K562 (cell line): ENCODE measurements at regions not wholly inside any gene's neighbourhood (a gene's known extent, or its start where the extent isn't known, plus 50 kb on each side); places are given as distances from the start of the nearest gene placed in this dataset.

Experiments used
- ATAC-seq: fragments of 200-7000 bp; cut with Tn5 transposase; 3 replicates; pipeline ENCODE4 v1.9.1; 2020; ENCODE audit warnings: moderate library complexity
- BruUV-seq: library from RNA; stranded (reverse); fragments of 400-500 nt; replicated peaks from 2 replicates; lab custom pipeline; 2021; lab: Mats Ljungman, UMichigan
- CTCF ChIA-PET: fragments of 300-600 bp; formaldehyde crosslinking; extraction: SDS; loops from one replicate; lab custom pipeline; 2021; ENCODE audit warnings: low intra/inter-chr PET ratio; lab: Yijun Ruan, JAX
- POLR2A ChIA-PET: fragments of 300-600, 350-650 bp; sonication (Branson Sonifier 250); formaldehyde crosslinking; extraction: SDS; loops from one replicate; lab custom pipeline; 2021; ENCODE audit warnings: antibody characterized with exemption, inconsistent platforms; lab: Yijun Ruan, JAX
- DNase-seq, 4 experiments: peaks; one replicate each; pipeline versions ENCODE4 v3.0.0 to v3.0.0-alpha.2; 2011 to 2018; ENCODE audit warnings: low spot score in 3 of 4, mixed read lengths in 3 of 4; ENCODE audit errors: extremely low read depth in 1 of 4
- FAIRE-seq: peaks from 2 replicates; lab custom pipeline; 2011; peaks lifted over from hg19 to GRCh38; lab: Jason Lieb, UNC
- H2AFZ ChIP-seq: 2 replicates; pipeline ENCODE4 v1.6.0; 2011; ENCODE audit warnings: low read depth, low read length, control low read depth, inconsistent platforms
- H3K27ac ChIP-seq: fragments of 200-600 bp; 3 replicates; pipeline ENCODE4 v1.8.0; 2011; ENCODE audit warnings: low read depth, mild to moderate bottlenecking, control low read depth, inconsistent platforms, low read length, moderate library complexity, mixed read lengths; ENCODE audit errors: extremely low read depth
- H3K27me3 ChIP-seq, 2 experiments: fragments of 300-600 bp in 1 of 2; 2 replicates in 1 of 2; 3 replicates in 1 of 2; pipeline versions ENCODE4 v1.6.0 to v1.8.0; 2011; ENCODE audit warnings: inconsistent platforms in 2 of 2, low read length in 2 of 2, mild to moderate bottlenecking in 1 of 2, mixed read lengths in 1 of 2, moderate library complexity in 1 of 2; ENCODE audit not compliant: control insufficient read depth in 2 of 2, insufficient read depth in 2 of 2
- H3K36me3 ChIP-seq: fragments of 300-600 bp; 3 replicates; pipeline ENCODE4 v1.8.0; 2011; ENCODE audit warnings: mild to moderate bottlenecking, low read length, inconsistent platforms; ENCODE audit not compliant: control insufficient read depth, insufficient read depth
- H3K4me1 ChIP-seq, 2 experiments: fragments of 200-600 bp in 1 of 2; replicated peaks in 1 of 2; 2 replicates in 1 of 2; 3 replicates in 1 of 2; pipeline versions ENCODE4 v1.5.1 to v1.8.0; 2011; ENCODE audit warnings: inconsistent platforms in 2 of 2, low read length in 2 of 2, mild to moderate bottlenecking in 1 of 2, mixed read lengths in 1 of 2, moderate library complexity in 1 of 2; ENCODE audit not compliant: control insufficient read depth in 2 of 2, insufficient read depth in 2 of 2
- H3K4me2 ChIP-seq: 2 replicates; pipeline ENCODE4 v1.6.1; 2011; ENCODE audit warnings: low read length, control low read depth, inconsistent platforms, mixed read lengths; ENCODE audit not compliant: insufficient read depth
- H3K4me3 ChIP-seq: fragments of 200-600 bp; sonication (generic), shearing (Covaris generic); 2 replicates; pipeline ENCODE4 v1.5.1; 2016; ENCODE audit warnings: control low read depth, inconsistent platforms
- H3K79me2 ChIP-seq: fragments of 200-600 bp; 3 replicates; pipeline ENCODE4 v1.8.0; 2011; ENCODE audit warnings: low read length, inconsistent platforms; ENCODE audit not compliant: control insufficient read depth, insufficient read depth
- H3K9ac ChIP-seq, 2 experiments: 2 replicates each; pipeline versions ENCODE4 v1.6.0 to v1.6.1; 2011; ENCODE audit warnings: low read depth in 2 of 2, low read length in 2 of 2, control low read depth in 1 of 2, inconsistent platforms in 1 of 2, mild to moderate bottlenecking in 1 of 2, mixed read lengths in 1 of 2; ENCODE audit not compliant: insufficient read depth in 1 of 2
- H3K9me1 ChIP-seq: one replicate; pipeline ENCODE4 v1.6.0; 2011; ENCODE audit warnings: inconsistent platforms, mild to moderate bottlenecking, low read length, moderate library complexity; ENCODE audit not compliant: control insufficient read depth, insufficient read depth
- H3K9me3 ChIP-seq: replicated peaks from 2 replicates; pipeline ENCODE4 v1.5.1; 2011; ENCODE audit warnings: low read depth, low read length, inconsistent platforms; ENCODE audit not compliant: control insufficient read depth, insufficient read depth
- H4K20me1 ChIP-seq: replicated peaks from 2 replicates; pipeline ENCODE4 v1.6.1; 2011; ENCODE audit warnings: low read length, inconsistent platforms, mixed read lengths; ENCODE audit not compliant: control insufficient read depth, insufficient read depth
- ESRRB ChIP-seq: fragments of 250-450 bp; sonication (Bioruptor Pico); IDR thresholded peaks from 2 replicates; pipeline ENCODE4 v1.5.0; 2020; ENCODE audit warnings: mild to moderate bottlenecking, moderate library complexity, borderline replicate concordance
- GATAD2B ChIP-seq: fragments of 450-650 bp; IDR thresholded peaks from 2 replicates; pipeline ENCODE4 v1.6.1; 2017; ENCODE audit warnings: mild to moderate bottlenecking, borderline replicate concordance
- MTA3 ChIP-seq: fragments of 450-650 bp; formaldehyde crosslinking; IDR thresholded peaks from 2 replicates; pipeline ENCODE4 v1.6.1; 2017; ENCODE audit warnings: mild to moderate bottlenecking, borderline replicate concordance
- NCOA2 ChIP-seq, 2 experiments: fragments of 450-650 bp; IDR thresholded peaks; 2 replicates each; pipeline ENCODE4 v1.6.1; 2018; ENCODE audit warnings: mild to moderate bottlenecking in 2 of 2, moderate library complexity in 1 of 2; ENCODE audit not compliant: partially characterized antibody in 2 of 2
- NCOR1 ChIP-seq: fragments of 450-650 bp; IDR thresholded peaks from 2 replicates; pipeline ENCODE4 v1.6.1; 2016; ENCODE audit warnings: mild to moderate bottlenecking, moderate library complexity
- RFX1 ChIP-seq: fragments of 450-650 bp; IDR thresholded peaks from 2 replicates; pipeline ENCODE4 v1.6.1; 2016; ENCODE audit warnings: mild to moderate bottlenecking, moderate library complexity
- SMARCA4 ChIP-seq: fragments of 450-650 bp; IDR thresholded peaks from 2 replicates; pipeline ENCODE4 v1.6.1; 2016
- TCFL5 ChIP-seq: fragments of 250-450 bp; sonication (Bioruptor Pico); conservative IDR thresholded peaks from 2 replicates; pipeline ENCODE4 v1.6.1; 2021; ENCODE audit warnings: mild to moderate bottlenecking, moderate library complexity, matching md5 sums
- ZFP1 ChIP-seq: fragments of 450-650 bp; formaldehyde crosslinking; IDR thresholded peaks from 2 replicates; pipeline ENCODE4 v1.4.0; 2020; ENCODE audit warnings: mild to moderate bottlenecking, mixed read lengths
- ZNF253 ChIP-seq: fragments of 250-450 bp; sonication (Bioruptor Pico); conservative IDR thresholded peaks from 2 replicates; pipeline ENCODE4 v1.6.1; 2021; ENCODE audit warnings: mild to moderate bottlenecking
- ZNF263 ChIP-seq: sonication (generic); formaldehyde crosslinking; IDR thresholded peaks from 2 replicates; pipeline ENCODE4 v1.8.0; 2022; ENCODE audit warnings: mild to moderate bottlenecking, missing genetic modification reagents, borderline replicate concordance
- ZZZ3 ChIP-seq: fragments of 450-650 bp; IDR thresholded peaks from 2 replicates; pipeline ENCODE4 v1.6.1; 2016; ENCODE audit warnings: antibody characterized with exemption, mild to moderate bottlenecking, moderate library complexity
- WGBS: fragments of 100-300 bp; shearing (Covaris generic); methylation state at CpG from one replicate; pipeline ENCODE4 v1.1.6; 2016; ENCODE audit warnings: low coverage, mixed read lengths; ENCODE audit not compliant: insufficient coverage; ENCODE audit errors: missing lambda C conversion rate; 5-methylcytosine and 5-hydroxymethylcytosine counted together
- in situ Hi-C: fragments of 300-500 bp; cut with MboI; formaldehyde crosslinking; loops from 4 replicates; pipeline ENCODE4 v1.15.0; 2018; ENCODE audit warnings: inconsistent platforms, mixed read lengths
- intact Hi-C: fragments of 100-400 bp; cut with micrococcal nuclease; formaldehyde crosslinking; loops from 2 replicates; pipeline ENCODE4 v1.14.2; 2022
- TF ChIP-seq, protein P1 (sequence below), 2 experiments: fragments of 200-800 bp in 1 of 2; sonication (Bioruptor generic) in 1 of 2; sonication (generic) in 1 of 2; formaldehyde crosslinking in 1 of 2; IDR thresholded peaks in 1 of 2; conservative IDR thresholded peaks in 1 of 2; 2 replicates each; pipeline versions ENCODE4 v1.5.0 to v1.6.1; 2016 to 2020; ENCODE audit warnings: missing compliant biosample characterization in 1 of 2, missing genetic modification characterization in 1 of 2, missing genetic modification reagents in 1 of 2
- TF ChIP-seq, protein P2 (sequence below): sonication (generic); formaldehyde crosslinking; IDR thresholded peaks from 2 replicates; pipeline ENCODE4 v1.8.1; 2023; ENCODE audit warnings: mild to moderate bottlenecking, missing genetic modification reagents

DNA sequence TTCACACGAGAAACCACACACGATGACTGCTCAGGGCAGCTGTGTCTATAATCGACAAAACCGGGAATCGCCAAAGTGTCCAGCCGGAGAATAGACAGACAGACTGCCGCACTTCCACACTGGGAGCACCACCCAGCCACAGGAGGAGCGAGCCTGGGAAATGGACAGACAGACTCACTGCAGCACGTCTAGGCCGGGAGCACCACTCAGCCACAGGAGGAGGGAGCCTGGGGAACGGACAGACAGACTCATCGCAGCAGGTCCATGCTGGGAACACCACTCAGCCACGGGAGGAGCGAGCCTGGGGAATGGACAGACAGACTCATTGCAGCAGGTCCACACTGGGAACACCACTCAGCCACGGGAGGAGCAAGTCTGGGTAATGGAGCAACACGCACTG lies 137.2 kb downstream of the BRD1 start:
- in situ Hi-C loops (no loop called here), intact Hi-C loops (no loop called here)
- Histone ChIP-seq H3K79me2 (no peaks in the 10 kb centered on the region), H3K9ac (no peak overlapping the region), H3K4me3 (no peak overlapping the region), H2AFZ (no peak overlapping the region), H3K27me3 (peaks cover 22 to 72% of the 10 kb centered on the region in 2 experiments; a peak in 4 of 5 replicates), H3K9me3 (no peaks in the 10 kb centered on the region; the same call in 1 of the 2 replicates), H4K20me1 (no peaks in the 10 kb centered on the region), H3K9me1 (no peaks in the 10 kb centered on the region), H3K36me3 (no peaks in the 10 kb centered on the region), H3K4me1 (peaks cover 0 to 5% of the 10 kb centered on the region in 2 experiments; a peak in 3 of 5 replicates), H3K4me2 (no peak overlapping the region), H3K27ac (no peak overlapping the region)
- POLR2A ChIA-PET: no interaction called here
- CTCF ChIA-PET: no interaction called here
- ATAC-seq (no peak), DNase-seq (no peak), FAIRE-seq (no peak)
- 23% methylated on average over 12 of the region's 16 CpGs for WGBS
- TF ChIP-seq ZNF263 (CRISPR knock-in tag): peak; percentile 87
- TF ChIP-seq, protein P1, sequence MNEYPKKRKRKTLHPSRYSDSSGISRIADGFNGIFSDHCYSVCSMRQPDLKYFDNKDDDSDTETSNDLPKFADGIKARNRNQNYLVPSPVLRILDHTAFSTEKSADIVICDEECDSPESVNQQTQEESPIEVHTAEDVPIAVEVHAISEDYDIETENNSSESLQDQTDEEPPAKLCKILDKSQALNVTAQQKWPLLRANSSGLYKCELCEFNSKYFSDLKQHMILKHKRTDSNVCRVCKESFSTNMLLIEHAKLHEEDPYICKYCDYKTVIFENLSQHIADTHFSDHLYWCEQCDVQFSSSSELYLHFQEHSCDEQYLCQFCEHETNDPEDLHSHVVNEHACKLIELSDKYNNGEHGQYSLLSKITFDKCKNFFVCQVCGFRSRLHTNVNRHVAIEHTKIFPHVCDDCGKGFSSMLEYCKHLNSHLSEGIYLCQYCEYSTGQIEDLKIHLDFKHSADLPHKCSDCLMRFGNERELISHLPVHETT (CRISPR knock-in tag; conservative IDR thresholded peaks at IDR 0.05 in 1 of 2, IDR thresholded peaks at IDR 0.05 in 1 of 2): no peak
- BruUV-seq: no TSS peak

DNA sequence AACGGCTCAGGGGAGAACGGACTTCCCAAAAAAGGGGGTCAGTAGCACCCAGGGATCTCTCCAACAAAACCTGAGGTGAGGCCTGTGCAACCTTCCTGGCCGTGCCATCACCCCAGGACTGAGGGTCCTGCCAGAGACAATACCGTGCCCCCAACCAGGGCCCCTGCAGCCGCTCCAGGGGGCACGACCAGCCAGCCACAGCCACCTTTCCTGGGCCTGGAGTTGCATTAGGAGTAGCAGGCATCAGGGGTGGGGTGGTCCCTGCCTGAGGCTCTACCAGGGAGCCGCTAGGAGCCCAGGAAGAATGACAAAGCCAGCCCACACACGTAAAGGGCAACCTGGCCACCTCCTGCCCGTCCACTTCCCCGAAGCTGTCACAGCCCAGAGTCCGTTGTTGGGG lies 137.8 kb downstream of the BRD1 start:
- H3K9me1 ChIP-seq: no peaks in the 10 kb centered on the region
- DNase-seq: no peak
- H2AFZ ChIP-seq: no peak overlapping the region
- intact Hi-C loops (no loop called here), in situ Hi-C loops (no loop called here)
- no peaks in the 10 kb centered on the region for H4K20me1 ChIP-seq
- H3K4me3 ChIP-seq: no peak overlapping the region
- H3K4me2 ChIP-seq: no peak overlapping the region
- H3K4me1 ChIP-seq: peaks cover 0 to 5% of the 10 kb centered on the region in 2 experiments; a peak in 3 of 5 replicates
- no peak overlapping the region for H3K9ac ChIP-seq
- no peaks in the 10 kb centered on the region; the same call in 1 of the 2 replicates for H3K9me3 ChIP-seq
- H3K79me2 ChIP-seq: no peaks in the 10 kb centered on the region
- no peaks in the 10 kb centered on the region for H3K36me3 ChIP-seq
- 2% methylated on average over 6 of the region's 11 CpGs for WGBS
- ChIA-PET CTCF (no interaction called here), POLR2A (interaction anchor here (2.5 kb wide), 1 partner anchor 13 kb away, joined by 6 read pairs; no protein-coding TSS in a partner anchor)
- FAIRE-seq: no peak
- no peak for ATAC-seq
- H3K27ac ChIP-seq: no peak overlapping the region
- peaks cover 22 to 78% of the 10 kb centered on the region in 2 experiments; a peak in 4 of 5 replicates for H3K27me3 ChIP-seq
- BruUV-seq: no TSS peak
- TF ChIP-seq NCOA2 (IDR thresholded peaks at IDR 0.05; ENCODE audit: partially characterized antibody in 2 of 2) (no peak), ZNF253 (CRISPR knock-in tag) (no peak), ZFP1 (CRISPR knock-in tag) (no peak), RFX1 (no peak), MTA3 (no peak), SMARCA4 (no peak), TCFL5 (no peak), ESRRB (no peak), ZZZ3 (no peak), GATAD2B (no peak), NCOR1 (no peak)
- TF ChIP-seq, protein P2, sequence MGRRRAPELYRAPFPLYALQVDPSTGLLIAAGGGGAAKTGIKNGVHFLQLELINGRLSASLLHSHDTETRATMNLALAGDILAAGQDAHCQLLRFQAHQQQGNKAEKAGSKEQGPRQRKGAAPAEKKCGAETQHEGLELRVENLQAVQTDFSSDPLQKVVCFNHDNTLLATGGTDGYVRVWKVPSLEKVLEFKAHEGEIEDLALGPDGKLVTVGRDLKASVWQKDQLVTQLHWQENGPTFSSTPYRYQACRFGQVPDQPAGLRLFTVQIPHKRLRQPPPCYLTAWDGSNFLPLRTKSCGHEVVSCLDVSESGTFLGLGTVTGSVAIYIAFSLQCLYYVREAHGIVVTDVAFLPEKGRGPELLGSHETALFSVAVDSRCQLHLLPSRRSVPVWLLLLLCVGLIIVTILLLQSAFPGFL (CRISPR knock-in tag): no peak
